Bronchial epithelial cell (primary cell): ENCODE measurements at regions not wholly inside any gene's neighbourhood (a gene's known extent, or its start where the extent isn't known, plus 50 kb on each side); places are given as distances from the start of the nearest gene placed in this dataset.
A peak's percentile ranks its signal among the peaks of the same experiment; 100 is the strongest.
"Not testable (repeated sequence)": the region's sequence is repeated elsewhere in the genome, so short reads cannot be mapped to it uniquely, and the experiment has no call there.

Experiments
- DNase-seq: peaks from one replicate; pipeline ENCODE4 v3.0.0-alpha.2; 2010; ENCODE audit warnings: low read depth
- FAIRE-seq: peaks from 2 replicates; lab custom pipeline; 2011; peaks lifted over from hg19 to GRCh38; lab: Jason Lieb, UNC
- H3K27me3 ChIP-seq: 2 replicates; pipeline ENCODE4 v1.5.1; 2011; ENCODE audit warnings: low read length; ENCODE audit not compliant: control insufficient read depth, insufficient read depth
- H3K36me3 ChIP-seq: 2 replicates; pipeline ENCODE4 v1.5.1; 2011; ENCODE audit warnings: low read length; ENCODE audit not compliant: control insufficient read depth, insufficient read depth
- H3K4me3 ChIP-seq: 2 replicates; pipeline ENCODE4 v1.5.1; 2011; ENCODE audit warnings: mild to moderate bottlenecking, low read depth, low read length, control low read depth
- TF ChIP-seq, protein P1 (sequence below): IDR thresholded peaks from 2 replicates; pipeline ENCODE4 v1.5.1; 2011; ENCODE audit warnings: mild to moderate bottlenecking, moderate library complexity, low read length, control low read depth, inconsistent platforms; ENCODE audit not compliant: insufficient read depth, severe bottlenecking

GRCh38 chr4:18616720-18617119 lies 595.2 kb upstream of the LCORL start:
- TF ChIP-seq, protein P1, sequence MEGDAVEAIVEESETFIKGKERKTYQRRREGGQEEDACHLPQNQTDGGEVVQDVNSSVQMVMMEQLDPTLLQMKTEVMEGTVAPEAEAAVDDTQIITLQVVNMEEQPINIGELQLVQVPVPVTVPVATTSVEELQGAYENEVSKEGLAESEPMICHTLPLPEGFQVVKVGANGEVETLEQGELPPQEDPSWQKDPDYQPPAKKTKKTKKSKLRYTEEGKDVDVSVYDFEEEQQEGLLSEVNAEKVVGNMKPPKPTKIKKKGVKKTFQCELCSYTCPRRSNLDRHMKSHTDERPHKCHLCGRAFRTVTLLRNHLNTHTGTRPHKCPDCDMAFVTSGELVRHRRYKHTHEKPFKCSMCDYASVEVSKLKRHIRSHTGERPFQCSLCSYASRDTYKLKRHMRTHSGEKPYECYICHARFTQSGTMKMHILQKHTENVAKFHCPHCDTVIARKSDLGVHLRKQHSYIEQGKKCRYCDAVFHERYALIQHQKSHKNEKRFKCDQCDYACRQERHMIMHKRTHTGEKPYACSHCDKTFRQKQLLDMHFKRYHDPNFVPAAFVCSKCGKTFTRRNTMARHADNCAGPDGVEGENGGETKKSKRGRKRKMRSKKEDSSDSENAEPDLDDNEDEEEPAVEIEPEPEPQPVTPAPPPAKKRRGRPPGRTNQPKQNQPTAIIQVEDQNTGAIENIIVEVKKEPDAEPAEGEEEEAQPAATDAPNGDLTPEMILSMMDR, result no peak
- no peaks in the 10 kb centered on the region for H3K27me3 ChIP-seq
- H3K4me3 ChIP-seq, result no peak overlapping the region
- DNase-seq (no peak), FAIRE-seq (no peak)
- no peaks in the 10 kb centered on the region for H3K36me3 ChIP-seq

DNA sequence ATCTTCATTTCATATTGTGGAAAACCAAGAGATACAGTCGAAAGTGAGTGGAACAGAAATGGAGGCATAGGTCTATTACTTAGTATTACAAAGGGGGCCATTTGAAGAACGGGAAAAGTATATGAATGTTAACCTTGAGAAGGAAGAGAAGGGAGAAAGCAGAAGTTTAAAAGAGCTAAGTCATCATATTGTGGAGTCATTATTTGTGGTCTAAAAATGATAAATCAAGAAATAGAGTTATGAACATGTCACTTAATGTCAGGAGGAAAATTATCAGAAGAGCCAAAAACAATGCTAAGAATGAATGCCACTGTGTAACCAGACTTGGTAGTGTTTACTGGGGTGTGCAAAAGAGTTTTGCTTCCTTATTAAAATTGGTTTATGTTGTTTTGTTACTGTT lies 589.5 kb upstream of the LCORL start:
- H3K4me3 ChIP-seq, result no peak overlapping the region
- TF ChIP-seq, protein P1, result no peak
- no peak for FAIRE-seq
- DNase-seq, result no peak
- H3K36me3 ChIP-seq, result no peaks in the 10 kb centered on the region
- H3K27me3 ChIP-seq, result no peaks in the 10 kb centered on the region

- DNase-seq (no peak), FAIRE-seq (no peak)
- H3K36me3 ChIP-seq, result no peaks in the 10 kb centered on the region
- no peaks in the 10 kb centered on the region for H3K27me3 ChIP-seq
- TF ChIP-seq, protein P1, result no peak
- no peak overlapping the region for H3K4me3 ChIP-seq
Observed at GRCh38 chr4:18608908-18609533, 587.5 kb upstream of the LCORL start.

- FAIRE-seq, H3K4me3 ChIP-seq, DNase-seq, H3K27me3 ChIP-seq, H3K36me3 ChIP-seq: not testable (repeated sequence)
Observed at GRCh38 chr4:18602610-18603009, 581.1 kb upstream of the LCORL start.

DNA sequence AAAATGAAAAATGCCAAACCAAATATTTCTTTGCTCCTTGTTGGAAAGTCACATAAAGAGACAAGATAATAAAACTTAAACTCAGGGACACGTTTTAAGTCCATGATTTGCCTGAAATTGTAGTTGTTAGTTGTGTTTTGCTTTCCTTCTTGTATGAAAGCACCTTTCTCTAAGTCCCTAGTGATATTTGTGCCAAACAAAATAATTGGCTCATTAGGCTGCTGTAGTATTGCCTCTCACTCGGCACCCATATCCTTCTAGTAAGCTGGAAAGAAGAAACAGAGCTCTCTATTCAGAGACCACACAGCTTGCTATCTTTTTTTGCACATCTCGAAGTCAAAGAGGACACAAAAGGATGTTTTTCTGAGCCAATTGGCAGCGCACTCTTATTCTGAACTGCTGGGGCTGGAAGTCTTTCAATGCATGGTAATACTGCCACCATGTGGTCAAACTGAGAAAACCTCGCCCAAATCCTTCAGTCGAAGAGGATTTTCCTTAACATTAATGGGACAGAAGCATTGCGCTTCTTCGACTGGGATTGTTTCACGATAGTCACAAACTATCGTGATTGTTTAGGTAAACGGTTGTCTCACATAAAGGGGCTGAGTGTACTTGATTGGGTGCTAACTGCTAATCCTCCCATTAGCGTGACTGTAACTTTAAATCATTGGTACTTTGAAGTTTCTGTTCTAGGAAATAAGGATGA lies 571.9 kb upstream of the LCORL start:
- DNase-seq, result peak; percentile 67
- no peak for FAIRE-seq
- no peak overlapping the region for H3K4me3 ChIP-seq
- no peaks in the 10 kb centered on the region for H3K36me3 ChIP-seq
- no peaks in the 10 kb centered on the region for H3K27me3 ChIP-seq
- TF ChIP-seq, protein P1, result peak; percentile 75

- TF ChIP-seq, protein P1, result no peak
- DNase-seq (no peak), FAIRE-seq (no peak)
- Histone ChIP-seq H3K4me3 (no peak overlapping the region), H3K27me3 (no peaks in the 10 kb centered on the region), H3K36me3 (no peaks in the 10 kb centered on the region)
Observed at GRCh38 chr4:18582841-18583240, 561.3 kb upstream of the LCORL start.
